HFF-Myc (cell line): ENCODE measurements at regions not wholly inside any gene's neighbourhood (a gene's known extent, or its start where the extent isn't known, plus 50 kb on each side); places are given as distances from the start of the nearest gene placed in this dataset.

Source experiments
- DNase-seq: peaks from one replicate; pipeline ENCODE4 v3.0.0-alpha.2; 2011; ENCODE audit warnings: low read depth; ENCODE audit errors: extremely low read depth
- H3K4me3 ChIP-seq: replicated peaks from 2 replicates; pipeline ENCODE4 v1.5.1; 2011; ENCODE audit warnings: low read depth, mild to moderate bottlenecking, control low read depth, low read length
- TF ChIP-seq, protein P1 (sequence below): IDR thresholded peaks from 2 replicates; pipeline ENCODE4 v1.5.1; 2012; ENCODE audit warnings: mild to moderate bottlenecking, low read depth, low read length, control low read depth; ENCODE audit errors: missing control alignments

GRCh38 chr11:41868606-41869005 is 409.2 kb upstream of the LRRC4C start:
- TF ChIP-seq, protein P1, sequence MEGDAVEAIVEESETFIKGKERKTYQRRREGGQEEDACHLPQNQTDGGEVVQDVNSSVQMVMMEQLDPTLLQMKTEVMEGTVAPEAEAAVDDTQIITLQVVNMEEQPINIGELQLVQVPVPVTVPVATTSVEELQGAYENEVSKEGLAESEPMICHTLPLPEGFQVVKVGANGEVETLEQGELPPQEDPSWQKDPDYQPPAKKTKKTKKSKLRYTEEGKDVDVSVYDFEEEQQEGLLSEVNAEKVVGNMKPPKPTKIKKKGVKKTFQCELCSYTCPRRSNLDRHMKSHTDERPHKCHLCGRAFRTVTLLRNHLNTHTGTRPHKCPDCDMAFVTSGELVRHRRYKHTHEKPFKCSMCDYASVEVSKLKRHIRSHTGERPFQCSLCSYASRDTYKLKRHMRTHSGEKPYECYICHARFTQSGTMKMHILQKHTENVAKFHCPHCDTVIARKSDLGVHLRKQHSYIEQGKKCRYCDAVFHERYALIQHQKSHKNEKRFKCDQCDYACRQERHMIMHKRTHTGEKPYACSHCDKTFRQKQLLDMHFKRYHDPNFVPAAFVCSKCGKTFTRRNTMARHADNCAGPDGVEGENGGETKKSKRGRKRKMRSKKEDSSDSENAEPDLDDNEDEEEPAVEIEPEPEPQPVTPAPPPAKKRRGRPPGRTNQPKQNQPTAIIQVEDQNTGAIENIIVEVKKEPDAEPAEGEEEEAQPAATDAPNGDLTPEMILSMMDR, result no peak

DNA sequence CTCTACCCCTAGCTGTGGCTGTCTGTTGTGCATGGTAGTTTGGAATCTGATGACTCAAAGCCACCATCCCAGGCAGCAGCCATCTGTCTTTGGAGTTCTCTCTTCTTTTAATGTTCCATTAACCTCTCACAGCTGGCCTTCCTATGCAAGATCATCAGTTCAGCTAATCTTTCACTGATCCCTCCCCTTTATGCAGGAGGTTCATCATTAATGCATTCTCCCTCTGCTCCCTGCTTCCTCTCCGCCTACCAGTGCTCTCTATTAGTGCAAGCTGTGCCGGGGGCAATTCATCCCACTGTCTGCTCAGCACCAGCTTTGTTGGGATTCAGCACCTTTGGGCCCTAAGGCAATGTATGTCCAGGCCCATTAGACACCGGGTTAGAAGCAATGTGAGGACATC is 413.0 kb upstream of the LRRC4C start:
- DNase-seq, result no peak
- no peak overlapping the region for H3K4me3 ChIP-seq
- TF ChIP-seq, protein P1, result no peak

More at GRCh38 chr11:41868606-41869005, 409.2 kb upstream of the LRRC4C start:
- DNase-seq, result no peak
- H3K4me3 ChIP-seq, result no peak overlapping the region

- no peak for DNase-seq
- TF ChIP-seq, protein P1, result no peak
- no peak overlapping the region for H3K4me3 ChIP-seq
These were observed 413.4 kb upstream of the LRRC4C start for GRCh38 chr11:41872870-41873269.

DNA sequence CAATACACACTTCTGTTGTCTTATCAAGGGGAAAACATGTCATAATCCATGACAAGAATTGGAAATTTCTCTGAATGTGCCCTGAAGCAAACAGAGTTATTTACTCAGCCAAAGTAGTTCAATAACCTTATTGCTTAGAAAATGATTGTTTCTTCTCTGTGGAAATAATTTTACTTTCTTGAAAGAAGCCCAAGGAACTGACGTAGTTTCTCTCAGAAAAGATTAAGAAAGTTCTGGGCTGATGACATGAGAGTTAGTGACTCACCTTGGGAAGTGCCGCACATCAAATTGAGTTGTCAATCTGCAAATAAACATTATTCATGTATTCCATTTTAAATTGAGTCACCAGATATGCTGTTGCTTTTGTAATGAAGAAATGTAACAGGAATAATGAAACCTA is 418.6 kb upstream of the LRRC4C start:
- DNase-seq, result no peak
- H3K4me3 ChIP-seq, result no peak overlapping the region
- TF ChIP-seq, protein P1, result no peak

- no peak for DNase-seq
- H3K4me3 ChIP-seq, result no peak overlapping the region
- TF ChIP-seq, protein P1, result no peak
These were observed 419.8 kb upstream of the LRRC4C start for GRCh38 chr11:41879214-41879613.

DNA sequence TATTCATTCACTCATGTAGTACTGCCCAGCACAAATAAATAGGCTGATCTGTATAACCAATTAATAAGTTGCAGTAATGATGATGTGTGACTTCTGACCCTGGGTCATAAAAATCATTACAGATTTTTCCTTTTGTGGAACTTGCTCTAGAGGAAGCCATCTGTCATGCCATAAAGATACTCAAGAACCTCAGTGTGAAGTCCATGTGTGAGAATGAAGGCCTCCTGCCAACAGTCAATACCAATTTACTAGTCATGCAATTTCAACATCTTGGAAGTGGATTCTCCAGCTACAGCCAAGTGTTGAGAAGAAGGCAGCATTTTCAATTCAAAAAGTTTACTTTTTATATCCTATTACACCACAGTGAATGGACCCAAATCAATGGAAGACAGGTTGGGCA is 435.6 kb upstream of the LRRC4C start:
- no peak overlapping the region for H3K4me3 ChIP-seq
- TF ChIP-seq, protein P1, result no peak
- no peak for DNase-seq

- H3K4me3 ChIP-seq, result no peak overlapping the region
- TF ChIP-seq, protein P1, result no peak
- no peak for DNase-seq
These were observed 438.5 kb upstream of the LRRC4C start for GRCh38 chr11:41897991-41898390.
